Fibroblast of lung (primary cell): ENCODE measurements at regions not wholly inside any gene's neighbourhood (a gene's known extent, or its start where the extent isn't known, plus 50 kb on each side); places are given as distances from the start of the nearest gene placed in this dataset.

Experiments used
- DNase-seq, 2 donors: peaks; one replicate each; pipeline versions ENCODE4 v3.0.0 to v3.0.0-alpha.2; 2010; ENCODE audit warnings: low read depth in 2 of 2
- H2AFZ ChIP-seq: 2 replicates; pipeline ENCODE4 v1.5.1; 2012; ENCODE audit warnings: low read length, control low read depth, inconsistent platforms
- H3K27ac ChIP-seq: 2 replicates; pipeline ENCODE4 v1.5.1; 2011; ENCODE audit warnings: low read length, control low read depth; ENCODE audit not compliant: insufficient read depth
- H3K27me3 ChIP-seq: 2 replicates; pipeline ENCODE4 v1.5.1; 2011; ENCODE audit warnings: mild to moderate bottlenecking, low read length; ENCODE audit not compliant: control insufficient read depth, insufficient read depth
- H3K36me3 ChIP-seq: 2 replicates; pipeline ENCODE4 v1.5.1; 2011; ENCODE audit warnings: low read length; ENCODE audit not compliant: control insufficient read depth, insufficient read depth
- H3K4me1 ChIP-seq: 2 replicates; pipeline ENCODE4 v1.5.1; 2011; ENCODE audit warnings: low read length; ENCODE audit not compliant: control insufficient read depth, insufficient read depth; ENCODE audit errors: extremely low read depth
- H3K4me2 ChIP-seq: 2 replicates; pipeline ENCODE4 v1.5.1; 2011; ENCODE audit warnings: low read length, control low read depth; ENCODE audit not compliant: insufficient read depth; ENCODE audit errors: extremely low read depth
- H3K4me3 ChIP-seq, 4 experiments: fragments of 200-600 bp in 1 of 4; sonication (generic) in 1 of 4; replicated peaks in 1 of 4; 2 replicates each; pipeline ENCODE4 v1.5.1; 2011 to 2016; ENCODE audit warnings: low read length in 4 of 4, low read depth in 3 of 4, mild to moderate bottlenecking in 3 of 4, control low read depth in 2 of 4, inconsistent platforms in 1 of 4, mixed read lengths in 1 of 4; ENCODE audit not compliant: insufficient read depth in 1 of 4; ENCODE audit errors: control extremely low read depth in 1 of 4
- H3K79me2 ChIP-seq: 2 replicates; pipeline ENCODE4 v1.5.1; 2012; ENCODE audit warnings: mild to moderate bottlenecking, low read length, inconsistent platforms; ENCODE audit not compliant: control insufficient read depth, insufficient read depth
- H3K9ac ChIP-seq: 2 replicates; pipeline ENCODE4 v1.5.1; 2011; ENCODE audit warnings: mild to moderate bottlenecking, low read length, control low read depth; ENCODE audit not compliant: insufficient read depth
- H3K9me3 ChIP-seq: 2 replicates; pipeline ENCODE4 v1.5.1; 2012; ENCODE audit warnings: low read depth, low read length; ENCODE audit not compliant: control insufficient read depth, insufficient read depth
- H4K20me1 ChIP-seq: 2 replicates; pipeline ENCODE4 v1.5.1; 2011; ENCODE audit warnings: low read length; ENCODE audit not compliant: control insufficient read depth, insufficient read depth; ENCODE audit errors: extremely low read depth
- CTCF ChIP-seq, 2 donors: IDR thresholded peaks in 1 of 2; conservative IDR thresholded peaks in 1 of 2; 1 replicate in 1 of 2; 2 replicates in 1 of 2; pipeline ENCODE4 v1.5.1; 2011 to 2012; ENCODE audit warnings: low read length in 2 of 2, control low read depth in 1 of 2, inconsistent platforms in 1 of 2, low read depth in 1 of 2, mild to moderate bottlenecking in 1 of 2
- EZH2 ChIP-seq: IDR thresholded peaks from 2 replicates; pipeline ENCODE4 v1.5.1; 2012; ENCODE audit warnings: low read length, control low read depth, mild to moderate bottlenecking; ENCODE audit errors: missing control alignments

DNA sequence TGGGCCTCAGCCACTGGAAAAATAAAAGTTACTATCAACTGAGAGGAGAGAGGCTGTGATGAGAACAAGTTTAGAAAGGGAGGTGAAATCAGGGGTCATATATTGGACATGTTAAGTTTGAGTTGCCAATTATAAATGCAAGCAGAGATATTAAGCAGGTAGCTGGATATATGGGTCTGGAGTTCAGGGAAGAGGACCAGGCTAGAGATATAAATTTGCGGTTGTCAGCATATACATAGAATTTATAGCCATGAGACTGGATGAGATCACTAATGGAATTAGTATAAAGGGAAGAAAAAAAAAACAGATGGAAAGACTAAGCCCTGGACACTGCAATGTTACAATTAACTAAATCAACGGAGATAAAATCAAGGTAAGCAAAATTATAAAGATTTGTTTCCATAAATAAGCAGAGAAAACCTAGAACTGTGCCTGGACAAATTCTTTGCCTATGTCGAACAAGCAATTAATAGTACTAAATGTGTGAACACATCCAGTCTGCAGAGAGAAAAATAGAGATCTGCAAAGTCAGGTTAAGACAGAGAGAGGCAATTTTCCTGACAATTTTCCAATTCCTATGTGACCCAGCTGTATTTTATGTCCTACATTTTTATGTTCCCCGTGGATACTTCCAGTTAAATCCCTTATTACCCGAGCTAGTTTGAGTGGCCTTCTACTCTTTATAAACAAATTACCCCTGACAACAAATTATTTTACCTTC, 265.4 kb downstream of the GASK1B start:
- Histone ChIP-seq H3K27ac (no peak overlapping the region), H3K4me3 (no peak overlapping the region), H3K9ac (no peak overlapping the region), H3K4me2 (no peak overlapping the region), H3K4me1 (no peaks in the 10 kb centered on the region), H3K27me3 (no peaks in the 10 kb centered on the region), H3K36me3 (no peaks in the 10 kb centered on the region), H2AFZ (no peak overlapping the region), H4K20me1 (no peaks in the 10 kb centered on the region), H3K79me2 (no peaks in the 10 kb centered on the region), H3K9me3 (no peaks in the 10 kb centered on the region)
- no peak for TF ChIP-seq CTCF (conservative IDR thresholded peaks at IDR 0.05 in 1 of 2, IDR thresholded peaks at IDR 0.05 in 1 of 2; ENCODE audit: low read depth in 1 of 2, low read length in 2 of 2)
- TF ChIP-seq EZH2, result no peak
- no peak for DNase-seq

DNA sequence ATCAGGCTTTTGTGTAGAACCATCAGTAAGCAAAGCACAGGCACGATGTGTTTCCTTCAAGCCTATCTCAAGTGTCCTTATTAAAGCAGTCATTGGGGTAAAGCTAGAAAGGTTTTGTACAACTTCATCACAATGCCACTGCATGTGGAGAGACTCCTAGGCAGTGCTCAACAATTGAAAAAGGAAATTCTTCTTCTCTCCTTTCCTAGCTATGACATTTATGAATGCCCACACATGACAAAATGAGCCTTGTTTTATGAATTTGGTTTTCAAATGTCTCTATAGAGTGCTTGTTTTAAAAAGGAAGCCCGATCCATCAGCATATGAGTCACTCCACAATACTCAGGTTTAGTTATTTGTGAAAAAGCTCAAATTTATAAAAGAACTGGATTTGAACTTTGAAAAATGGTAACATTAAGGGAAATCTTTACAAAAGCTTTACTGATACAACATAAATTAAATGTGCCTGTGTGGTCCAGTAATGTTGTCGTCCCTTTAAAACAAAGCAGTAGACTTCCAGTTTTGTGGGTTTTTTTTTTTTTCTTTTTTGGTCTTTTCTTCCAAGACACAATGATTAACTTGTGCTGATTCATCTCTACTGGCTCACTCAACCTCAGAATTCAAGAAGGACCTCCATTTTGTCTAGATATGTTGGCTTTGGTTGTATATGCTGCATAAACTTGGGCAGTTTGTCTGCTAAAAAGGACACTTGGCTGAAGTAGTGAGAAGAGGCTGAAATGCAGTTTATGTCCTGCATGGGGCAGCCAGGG, 273.8 kb downstream of the GASK1B start:
- TF ChIP-seq CTCF (conservative IDR thresholded peaks at IDR 0.05 in 1 of 2, IDR thresholded peaks at IDR 0.05 in 1 of 2; ENCODE audit: low read depth in 1 of 2, low read length in 2 of 2) (no peak), EZH2 (no peak)
- H3K36me3 ChIP-seq, result no peaks in the 10 kb centered on the region
- no peak overlapping the region for H3K27ac ChIP-seq
- no peak overlapping the region for H3K4me3 ChIP-seq
- no peaks in the 10 kb centered on the region for H4K20me1 ChIP-seq
- no peaks in the 10 kb centered on the region for H3K9me3 ChIP-seq
- no peaks in the 10 kb centered on the region for H3K27me3 ChIP-seq
- H3K9ac ChIP-seq, result no peak overlapping the region
- H3K79me2 ChIP-seq, result no peaks in the 10 kb centered on the region
- DNase-seq, result peak in 1 of 2 donors; percentile 71
- H2AFZ ChIP-seq, result no peak overlapping the region
- H3K4me2 ChIP-seq, result no peak overlapping the region
- no peaks in the 10 kb centered on the region for H3K4me1 ChIP-seq

DNA sequence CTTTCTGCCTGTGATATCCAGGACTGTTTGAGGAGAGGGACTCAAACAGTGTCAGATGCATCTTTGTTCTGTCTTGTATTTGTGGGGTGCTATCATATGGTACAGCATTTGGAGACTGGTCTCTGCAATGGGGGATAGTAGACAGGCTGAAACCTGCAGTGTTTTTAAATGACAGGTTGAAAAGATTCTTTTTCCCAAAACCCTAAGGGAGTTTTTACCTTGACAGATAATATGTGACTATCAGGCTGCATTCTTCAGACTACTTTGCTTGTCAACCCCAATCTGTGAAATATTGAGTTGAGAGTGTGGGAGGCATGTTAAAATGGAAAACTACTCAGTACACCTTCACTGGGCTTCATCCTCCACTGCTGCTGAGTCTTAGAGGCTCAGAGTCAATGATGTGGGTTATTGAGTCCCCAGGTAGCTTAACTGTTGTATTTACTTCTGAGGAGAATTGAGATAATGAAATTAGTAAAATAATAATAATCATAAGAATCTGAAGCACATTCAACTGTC, 274.9 kb downstream of the GASK1B start:
- no peak for TF ChIP-seq EZH2
- Histone ChIP-seq H3K27ac (no peak overlapping the region), H3K9ac (no peak overlapping the region), H4K20me1 (no peaks in the 10 kb centered on the region), H3K4me2 (no peak overlapping the region), H3K36me3 (no peaks in the 10 kb centered on the region), H3K9me3 (no peaks in the 10 kb centered on the region), H3K4me3 (no peak overlapping the region), H3K4me1 (no peaks in the 10 kb centered on the region), H3K27me3 (no peaks in the 10 kb centered on the region), H3K79me2 (no peaks in the 10 kb centered on the region), H2AFZ (no peak overlapping the region)
- no peak for DNase-seq
